ENCODE measurements at regions not wholly inside any gene's neighbourhood (a gene's known extent, or its start where the extent isn't known, plus 50 kb on each side); places are given as distances from the start of the nearest gene placed in this dataset.

DNA sequence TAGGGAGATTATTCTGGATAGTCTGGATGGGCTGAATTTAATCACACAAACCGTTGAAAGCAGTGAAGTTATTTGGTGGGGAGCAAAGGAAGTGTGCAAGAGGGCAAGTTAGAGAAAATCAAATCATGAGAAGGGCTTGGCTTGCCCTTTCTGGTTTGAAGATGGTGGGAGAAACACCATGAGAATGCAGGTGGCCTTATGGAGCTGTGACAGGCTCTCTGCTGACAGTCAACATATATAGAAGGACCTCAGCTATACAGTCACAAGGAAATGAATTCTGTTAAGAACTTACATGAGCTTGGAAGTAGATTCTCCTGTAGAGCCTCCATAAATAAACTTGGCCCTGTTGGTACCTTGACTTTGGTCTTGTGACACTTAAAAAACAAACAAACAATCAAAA, 72.3 kb downstream of the GMNC start:
- DNase-seq = no peak

DNA sequence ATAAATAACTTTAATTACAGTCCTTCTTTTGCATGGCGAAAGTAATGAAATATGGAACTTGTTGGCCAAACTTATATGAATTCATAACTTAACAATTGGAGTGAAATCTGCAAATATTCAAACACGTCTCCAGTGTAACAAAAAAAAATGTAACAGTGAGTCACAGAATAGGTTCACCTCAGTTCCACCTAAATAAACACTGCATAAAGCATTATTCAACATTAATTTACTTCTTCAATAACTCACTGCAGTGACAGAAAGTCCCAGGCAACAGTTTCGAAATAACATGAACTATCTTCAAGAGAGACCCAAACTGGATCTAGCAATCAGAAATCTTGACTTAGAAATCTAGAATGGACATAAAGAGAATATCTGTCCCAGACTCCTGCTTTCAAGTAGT, 75.6 kb downstream of the GMNC start:
- no peak for DNase-seq

DNA sequence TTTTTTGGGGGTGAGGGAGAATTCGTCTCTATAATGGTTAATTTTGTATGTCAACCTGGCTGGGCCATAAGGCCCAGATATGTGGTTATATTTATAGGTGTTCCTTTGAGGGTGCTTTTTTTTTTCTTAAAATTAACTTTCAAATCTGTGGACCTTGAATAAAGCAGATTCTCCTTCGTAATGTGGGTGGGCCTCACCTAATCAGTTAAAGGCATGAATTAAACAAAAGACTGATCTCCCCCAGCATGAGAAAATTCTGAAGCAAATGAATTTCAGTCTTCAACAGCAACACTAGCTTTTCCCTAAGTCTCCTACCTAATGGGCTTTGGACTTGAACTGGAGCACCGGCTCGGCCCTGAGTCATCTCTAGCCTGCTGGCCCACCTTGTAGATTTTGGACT, 77.4 kb downstream of the GMNC start:
- no peak for DNase-seq

DNA sequence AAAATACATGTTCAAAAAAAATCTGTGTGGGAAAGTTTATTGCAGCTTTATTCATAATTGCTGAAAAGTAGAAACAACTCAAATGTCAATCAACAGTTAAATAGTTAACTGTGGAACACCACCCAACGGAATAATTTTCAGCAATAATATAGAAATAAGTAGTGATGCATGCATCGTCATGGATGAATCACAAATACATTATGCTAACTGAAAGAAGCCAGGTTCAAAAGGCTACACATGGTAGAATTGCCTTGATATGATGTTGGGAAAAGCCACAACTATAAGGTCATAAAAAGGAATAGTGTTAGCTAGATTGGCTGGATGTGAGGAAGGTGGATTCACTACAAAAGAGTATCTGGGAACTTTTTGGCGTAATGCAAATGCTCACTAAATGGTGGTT, 82.0 kb downstream of the GMNC start:
- no peak for DNase-seq

DNA sequence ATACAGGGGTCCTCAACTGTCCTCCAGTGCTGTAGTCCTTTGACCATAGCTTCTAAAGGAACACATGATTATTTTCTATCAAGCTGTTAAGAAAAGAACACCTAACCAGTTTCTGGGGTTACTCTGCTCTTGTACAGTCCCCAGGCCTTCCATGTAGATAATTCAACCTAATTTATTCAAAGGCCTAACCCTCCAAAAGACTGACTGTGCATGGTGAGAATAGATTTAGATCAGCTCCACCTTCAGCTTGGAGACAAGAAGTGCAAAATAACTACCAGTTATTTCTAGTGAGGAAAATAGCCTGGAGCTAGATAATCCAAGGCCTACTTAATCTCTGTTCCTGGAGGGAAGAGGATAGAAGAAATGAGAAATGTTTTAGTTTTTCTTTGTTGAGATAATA, 87.9 kb downstream of the GMNC start:
- DNase-seq = no peak

DNA sequence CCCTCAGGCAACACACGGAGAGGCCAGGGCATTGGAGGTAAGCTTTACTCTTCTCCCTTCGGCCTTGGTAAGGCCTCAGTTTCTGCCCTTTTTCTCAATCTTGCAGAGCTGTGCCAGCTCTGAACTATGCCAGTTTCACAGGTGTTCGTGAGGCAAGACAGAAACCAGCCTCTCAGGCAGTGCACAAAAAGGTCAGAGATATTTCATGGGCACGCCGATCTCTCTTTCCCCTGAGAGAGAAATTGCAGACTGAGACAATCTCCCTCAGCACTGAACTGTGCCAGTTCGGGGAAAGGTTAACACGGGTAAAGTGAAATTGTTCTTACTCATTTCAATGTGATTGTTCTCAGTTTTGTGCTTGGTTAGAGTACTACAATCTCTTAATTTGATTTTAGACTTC, 88.5 kb downstream of the GMNC start:
- no peak for DNase-seq

DNA sequence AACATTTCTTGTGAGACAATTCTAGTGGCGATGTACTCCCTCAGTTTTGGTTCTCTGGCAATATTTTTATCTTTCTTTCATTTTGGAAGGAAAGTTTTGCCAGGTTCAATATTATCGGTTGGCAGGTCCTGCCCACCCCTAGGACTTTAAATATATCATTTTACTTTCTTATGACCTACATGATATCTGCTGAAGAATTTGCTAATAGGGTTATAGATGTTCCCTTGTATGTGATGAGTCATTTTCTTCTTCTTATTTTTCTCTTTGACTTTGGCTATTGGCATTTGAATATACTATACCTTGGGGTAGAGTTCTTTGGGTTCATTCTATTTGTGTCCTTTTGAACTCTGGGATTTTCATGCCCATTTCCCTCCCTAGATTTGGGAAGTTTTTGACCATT, 89.7 kb downstream of the GMNC start:
- DNase-seq = no peak

DNA sequence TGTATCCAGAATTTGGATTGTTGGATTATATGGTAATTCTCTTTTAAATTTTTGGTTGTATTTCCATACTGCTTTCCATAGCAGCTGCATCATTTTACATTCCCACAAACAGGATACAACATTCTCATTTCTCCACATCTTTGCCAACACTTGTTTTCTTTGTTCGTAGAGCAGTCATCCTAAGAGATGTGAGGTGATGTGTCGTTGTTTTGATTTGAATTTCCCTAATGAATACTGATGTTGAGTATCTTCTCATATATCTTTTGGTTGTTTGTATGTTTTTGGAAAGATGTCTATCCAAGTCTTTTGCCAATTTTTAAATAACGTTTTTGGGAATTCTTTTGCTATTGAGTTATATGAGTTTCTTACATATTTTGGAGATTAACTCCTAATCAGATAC, 93.6 kb downstream of the GMNC start:
- DNase-seq = no peak

DNA sequence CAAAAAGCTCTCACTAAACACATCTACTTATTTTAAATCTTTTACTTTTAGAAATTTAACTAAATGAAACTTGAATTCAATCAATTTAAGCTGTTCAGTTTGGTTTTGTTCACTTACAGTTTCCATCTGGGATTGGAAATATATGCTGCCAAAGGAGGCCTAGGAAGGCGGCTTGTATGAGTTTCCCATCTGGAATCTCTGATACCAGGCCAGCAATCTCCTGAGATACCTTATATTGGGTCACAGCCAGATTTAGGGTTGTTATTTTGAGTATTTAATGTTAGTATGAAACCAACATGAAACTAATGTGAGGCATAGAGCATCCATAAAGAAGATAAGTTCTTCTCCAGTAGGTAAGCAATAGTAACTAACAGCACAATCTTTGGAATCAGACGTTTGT, 94.6 kb downstream of the GMNC start:
- no peak for DNase-seq

DNA sequence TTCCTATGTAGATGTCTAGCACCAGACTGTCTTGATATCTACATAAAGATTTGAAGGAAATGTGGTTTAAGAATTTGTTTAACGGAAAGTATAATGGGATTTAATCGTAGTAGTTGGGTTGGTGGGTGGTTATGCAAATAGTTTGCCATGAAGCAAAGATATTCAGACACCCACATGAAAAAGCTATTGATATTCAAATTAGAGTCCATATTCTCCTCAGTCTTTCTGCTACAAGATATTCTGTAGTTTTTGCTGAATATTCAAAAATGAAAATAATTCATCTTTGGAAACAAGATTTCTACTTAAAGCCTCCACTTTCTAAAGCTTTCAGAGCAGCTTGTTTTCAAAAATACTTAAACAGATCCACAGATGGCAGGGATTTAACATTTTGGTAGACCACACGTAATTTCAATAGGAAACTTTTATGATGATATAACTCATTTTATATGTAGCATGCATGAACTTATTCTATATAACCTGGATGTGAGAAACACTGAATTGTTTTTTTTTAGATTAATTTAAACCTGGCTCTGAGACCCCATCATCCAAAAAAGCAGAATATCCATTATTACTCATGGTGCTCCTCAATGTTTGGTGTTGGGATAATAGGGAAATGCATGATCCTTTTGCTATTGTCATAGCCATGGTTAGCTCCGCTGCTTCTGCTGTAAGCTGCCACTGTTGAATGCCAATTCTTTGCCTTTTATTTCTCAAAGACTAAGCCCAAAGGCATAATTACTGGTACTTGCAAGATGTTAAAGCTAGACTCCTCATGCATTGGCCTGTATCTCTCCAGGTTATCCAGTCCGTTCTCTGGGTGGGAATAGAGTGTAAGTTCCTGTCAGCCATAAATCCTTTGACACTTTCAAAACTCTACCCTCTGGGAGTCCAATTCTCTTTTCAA, 98.0 kb downstream of the GMNC start:
- no peak for DNase-seq

DNA sequence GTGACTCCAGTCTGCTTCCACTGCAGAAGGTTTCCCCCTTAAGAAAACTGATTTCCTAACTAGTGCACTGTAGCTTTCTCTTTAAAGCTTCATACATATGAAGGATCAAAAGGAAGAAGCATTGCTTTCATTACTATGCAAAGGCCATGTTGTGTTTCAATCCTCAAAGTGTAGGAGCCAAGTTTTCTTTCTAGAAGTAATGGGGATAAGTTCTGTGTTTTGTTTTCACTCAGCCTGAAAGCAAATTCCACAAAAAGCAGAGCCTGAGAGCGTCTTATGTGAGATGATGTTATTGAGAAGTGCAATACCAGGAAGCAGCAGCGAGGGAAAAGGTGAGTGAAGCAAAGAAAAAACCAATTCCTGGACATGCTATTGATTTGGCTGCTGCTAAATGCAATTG, 99.7 kb downstream of the GMNC start:
- no peak for DNase-seq

DNA sequence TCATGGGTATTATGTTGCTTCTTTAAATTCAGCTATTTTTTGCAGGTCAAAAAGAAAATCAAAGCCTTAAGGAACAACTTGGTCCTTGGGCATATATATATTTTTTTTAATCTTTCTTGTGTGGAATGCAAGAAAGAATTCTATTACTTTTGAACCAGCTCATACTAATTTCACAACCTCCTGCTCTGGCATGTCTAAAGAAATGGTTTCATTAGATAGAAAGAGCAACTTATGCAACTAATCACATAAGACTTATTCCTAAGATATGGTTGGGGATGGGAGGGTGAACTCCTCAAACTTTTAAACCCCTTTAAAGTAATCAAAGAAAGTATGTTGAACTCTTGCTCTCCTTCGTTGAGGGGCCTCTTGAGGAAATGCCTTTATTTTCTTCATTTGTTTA, 114.9 kb downstream of the GMNC start:
- no peak for DNase-seq

DNA sequence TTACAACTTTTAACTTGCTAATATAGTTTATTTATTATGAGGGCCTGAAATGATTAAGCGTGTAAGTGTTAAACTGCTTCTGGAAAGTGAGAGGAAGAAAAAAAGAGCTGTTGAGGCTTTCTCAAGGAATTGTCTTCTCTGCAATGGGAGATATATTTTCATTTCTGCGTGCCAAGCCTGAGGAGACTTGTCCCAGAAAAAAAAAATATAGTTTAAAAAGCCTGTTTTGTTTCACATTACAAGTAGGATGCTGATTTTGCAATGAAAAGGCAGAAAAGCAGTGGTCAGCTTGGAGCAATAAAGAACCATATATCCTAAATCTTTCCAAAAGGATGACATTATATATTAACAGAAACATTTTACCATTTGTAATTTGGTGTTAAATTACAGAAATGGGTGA, 115.5 kb downstream of the GMNC start:
- no peak for DNase-seq

DNA sequence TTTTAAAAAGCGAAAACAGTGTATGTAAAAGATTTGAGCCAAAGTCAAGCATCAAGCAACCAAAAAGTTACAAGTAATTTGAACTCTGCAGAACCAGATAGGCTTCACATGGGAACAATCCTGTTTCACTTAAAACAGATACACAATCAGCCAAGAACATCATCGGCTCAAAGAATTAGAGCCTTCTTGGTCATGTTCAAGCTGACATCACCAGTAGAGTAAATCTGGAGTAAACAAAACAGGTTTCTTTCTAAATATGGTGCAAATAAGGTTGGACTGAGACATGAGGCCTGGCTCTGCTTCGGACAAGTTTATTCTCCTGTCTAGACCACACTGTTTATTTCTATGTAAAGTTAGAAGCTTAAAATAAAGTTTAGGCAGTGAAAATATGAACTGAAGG, 116.0 kb downstream of the GMNC start:
- DNase-seq = no peak

DNA sequence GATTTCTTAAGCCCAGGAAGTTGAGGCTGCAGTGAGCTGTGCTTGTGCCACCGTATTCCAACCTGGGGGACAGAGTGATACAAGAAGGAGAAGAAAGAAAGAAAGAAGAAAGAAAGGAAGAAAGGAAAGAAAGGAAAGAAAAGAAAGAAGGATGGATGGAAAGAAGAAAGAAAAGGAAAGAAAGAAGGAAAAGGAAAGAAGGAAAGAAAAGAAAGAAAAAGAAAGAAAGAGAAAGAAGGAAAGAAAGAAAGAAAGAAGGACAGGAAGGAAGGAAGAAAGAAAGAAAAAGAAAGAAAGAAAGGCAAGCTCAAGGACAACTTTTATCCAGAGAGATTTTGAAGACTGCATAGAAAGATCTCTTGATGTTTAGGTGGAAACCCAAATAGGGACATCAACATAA, 120.7 kb downstream of the GMNC start:
- no peak for DNase-seq

DNA sequence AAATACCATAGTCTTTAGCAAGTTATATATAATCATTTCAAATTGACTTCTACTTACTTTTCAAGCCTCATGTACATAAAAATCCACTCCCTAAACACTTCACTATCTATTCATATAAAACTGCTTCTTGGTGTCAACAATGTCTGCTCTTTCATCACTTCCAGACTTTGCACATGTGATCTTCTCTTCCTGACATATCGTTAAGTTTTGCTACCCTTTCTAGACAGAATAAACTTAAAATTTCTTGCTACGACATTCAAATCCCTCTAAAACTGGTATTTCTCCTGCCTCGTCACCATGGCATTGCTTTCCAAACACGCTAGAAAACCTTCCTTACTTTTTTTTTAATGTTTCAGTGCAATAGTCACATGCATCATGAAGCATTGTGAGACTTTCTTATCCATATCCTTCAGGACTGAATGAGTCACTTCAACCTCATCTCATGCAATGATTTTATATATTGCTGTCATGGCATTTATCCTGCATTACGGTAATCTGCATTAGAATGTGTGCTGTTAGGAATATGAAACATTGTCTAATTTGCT, 122.8 kb downstream of the GMNC start:
- no peak for DNase-seq

DNA sequence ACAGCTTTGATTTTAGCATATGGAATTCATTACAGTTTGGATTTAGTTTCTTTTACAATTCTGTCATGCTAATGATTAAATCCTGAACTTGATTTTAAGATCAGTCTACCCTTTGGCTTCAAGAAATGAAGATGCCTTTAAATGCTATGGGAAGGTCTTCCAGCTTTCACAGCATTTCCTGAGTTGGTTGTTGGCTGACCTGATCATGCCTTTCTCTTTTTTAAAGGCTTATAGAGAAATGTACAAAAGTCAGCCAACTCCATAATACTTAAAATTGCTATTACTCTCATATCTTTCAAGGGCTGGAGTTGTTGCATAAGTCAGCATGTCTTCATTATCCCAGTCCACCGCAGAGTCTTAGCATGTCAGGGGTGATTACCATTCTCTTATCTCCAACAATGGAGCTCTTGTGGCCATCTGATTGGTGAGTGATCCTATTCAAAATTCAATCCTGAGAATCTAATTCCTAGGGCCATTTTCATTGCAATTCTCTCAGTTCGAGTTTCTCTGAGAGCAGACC, 123.8 kb downstream of the GMNC start:
- no peak for DNase-seq

DNA sequence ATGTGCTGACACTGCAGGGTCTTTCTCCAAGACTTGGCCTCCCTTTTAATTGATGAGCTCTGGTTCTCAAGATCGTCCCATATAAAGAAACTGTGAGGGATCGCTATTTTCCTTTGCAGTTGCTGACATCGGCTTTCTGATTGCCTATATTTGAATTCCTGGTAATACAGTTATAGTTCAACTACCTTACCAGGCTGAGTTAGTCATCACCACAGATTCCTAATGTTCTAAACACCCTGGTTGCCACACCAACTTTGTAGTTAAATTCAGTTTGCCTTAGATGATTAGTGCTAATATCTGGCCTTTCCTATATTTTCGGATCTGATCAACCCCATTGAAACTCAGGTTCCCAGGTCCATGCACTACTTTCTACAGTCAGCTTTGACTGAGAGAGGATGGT, 125.0 kb downstream of the GMNC start:
- no peak for DNase-seq

DNA sequence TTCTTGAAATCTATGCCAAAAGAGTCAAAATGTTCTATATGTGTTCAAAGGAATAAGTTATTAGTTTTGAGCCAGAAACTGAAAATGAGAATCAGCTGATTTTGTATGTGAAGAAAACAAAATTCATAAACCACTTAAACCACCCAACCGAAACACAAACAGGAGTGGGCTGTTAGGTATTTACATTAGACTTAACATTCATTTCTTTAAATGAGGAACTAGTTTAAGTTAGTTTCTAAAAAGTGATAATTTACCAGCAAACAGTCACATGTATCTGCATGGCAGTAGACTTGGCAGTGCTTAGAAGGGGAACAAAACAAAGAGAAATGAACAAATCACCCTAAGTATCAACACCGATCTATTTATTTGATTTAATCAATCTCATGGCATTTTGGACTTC, 128.0 kb downstream of the GMNC start:
- DNase-seq = no peak

DNA sequence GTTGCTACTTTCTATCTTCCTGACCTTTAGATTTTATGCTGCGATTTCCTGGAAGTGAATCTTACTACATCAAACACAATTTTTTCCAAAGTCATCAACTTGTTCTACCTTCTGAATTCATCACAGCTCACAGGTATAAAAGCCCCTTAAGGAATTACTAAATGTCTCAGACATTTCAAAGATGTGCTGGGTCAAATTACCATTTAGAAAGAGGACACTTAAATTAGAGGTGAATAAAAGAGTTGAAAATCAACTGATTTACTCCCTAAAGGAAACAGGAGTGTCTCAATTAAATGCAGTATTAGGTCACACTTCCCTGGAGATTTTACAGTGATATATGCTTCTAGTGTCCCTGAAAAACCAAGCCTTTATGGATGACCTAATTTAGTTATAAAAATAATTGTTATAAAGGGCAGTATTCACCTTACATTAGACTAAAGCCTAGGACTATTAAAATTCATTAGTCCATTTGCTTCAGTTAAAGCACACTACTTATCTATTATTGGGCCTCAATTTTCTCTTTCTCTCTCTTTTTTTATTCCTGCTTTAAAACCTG, 128.8 kb downstream of the GMNC start:
- DNase-seq = no peak

DNA sequence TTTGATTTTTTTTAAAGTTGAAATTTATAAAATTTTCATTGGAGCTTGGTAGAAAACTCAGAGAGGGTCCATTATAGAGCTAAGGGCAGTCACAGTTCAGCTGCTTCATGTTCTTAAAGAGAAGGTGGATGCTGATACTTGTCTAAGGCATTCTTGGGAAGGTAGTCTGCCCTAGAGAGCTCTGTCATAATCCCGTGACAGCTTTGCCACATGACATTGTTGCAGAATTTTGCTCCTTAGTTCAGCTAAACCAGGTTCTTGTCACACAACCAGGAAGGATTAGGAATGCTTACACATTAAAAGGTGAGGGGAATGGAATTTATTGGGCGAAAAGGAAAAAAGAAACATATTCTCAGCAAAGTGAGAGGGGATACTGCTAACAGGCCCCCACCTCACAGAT, 130.9 kb downstream of the GMNC start:
- DNase-seq = no peak

DNA sequence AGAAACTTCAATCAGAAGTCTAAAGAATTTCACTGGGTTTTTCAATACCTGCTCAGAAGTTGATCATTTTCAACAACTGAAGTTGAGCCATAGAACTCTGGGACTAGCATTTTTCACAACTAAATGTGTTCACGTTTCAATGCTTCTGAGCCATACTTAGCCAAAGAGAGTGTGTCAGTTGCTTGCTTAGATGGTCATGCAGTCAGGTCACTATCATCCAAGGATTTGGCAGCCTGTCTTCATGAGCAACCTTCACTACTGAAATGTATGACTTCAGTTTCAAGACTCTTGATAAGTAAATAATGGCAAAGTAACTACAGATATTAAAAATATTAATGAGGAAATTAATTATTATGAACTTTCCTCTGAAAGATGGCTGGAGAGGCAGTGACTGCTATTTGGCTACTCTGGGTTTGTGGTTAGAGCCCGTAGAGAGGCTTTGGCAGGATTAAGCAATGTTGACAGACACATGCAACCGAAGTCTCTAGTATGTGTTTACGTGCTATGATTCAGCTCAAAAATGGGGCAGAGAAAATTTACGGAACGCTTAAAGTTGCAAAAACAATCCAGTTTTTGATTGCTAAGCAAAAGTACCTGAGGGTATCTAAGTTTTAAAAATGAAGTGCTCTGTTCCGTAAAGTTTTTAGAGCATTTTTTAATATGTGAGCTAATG, 133.8 kb downstream of the GMNC start:
- peak in 3 of 4 experiments; percentile 1 to 18 (median 2) for DNase-seq

DNA sequence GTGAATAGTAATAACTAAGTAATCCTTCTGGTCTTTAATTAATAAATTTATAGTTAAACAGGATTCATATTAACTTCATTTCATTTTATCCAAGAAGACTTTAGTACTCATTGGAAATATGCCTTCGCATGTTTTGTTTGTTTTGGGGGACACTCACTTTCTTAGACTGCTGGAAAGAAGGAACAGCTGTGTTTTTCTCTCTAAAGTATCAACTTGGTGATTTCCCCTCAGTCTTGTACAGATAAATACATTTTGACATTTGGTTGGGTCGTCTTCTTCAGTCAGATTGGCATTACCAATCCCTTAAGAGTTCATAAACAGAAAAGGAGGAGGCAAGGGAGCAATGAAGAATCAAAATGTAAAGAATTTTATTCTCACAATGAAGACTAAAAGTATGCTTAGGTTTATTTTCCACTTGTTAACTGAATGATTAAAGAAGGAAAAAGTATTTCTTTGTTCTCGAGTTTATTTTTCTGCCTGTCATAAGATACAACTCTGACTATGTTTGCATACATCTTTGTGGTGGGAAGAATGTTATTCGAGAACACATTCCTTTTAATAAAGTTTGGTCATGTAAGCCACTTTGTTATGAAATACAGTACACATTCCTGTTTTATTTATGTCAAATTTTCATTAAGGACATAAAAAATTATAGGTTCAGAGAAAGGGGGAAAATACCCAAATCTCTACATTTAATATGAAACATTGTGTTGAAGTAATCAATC, 140.2 kb downstream of the GMNC start:
- no peak for DNase-seq
